ENCODE measurements at regions not wholly inside any gene's neighbourhood (a gene's known extent, or its start where the extent isn't known, plus 50 kb on each side); places are given as distances from the start of the nearest gene placed in this dataset.
"Not testable (repeated sequence)": the region's sequence is repeated elsewhere in the genome, so short reads cannot be mapped to it uniquely, and the experiment has no call there.

GRCh38 chr4:116126794-116127193 is 958.6 kb downstream of the TRAM1L1 start:
- DNase-seq (ENCODE audit: low read depth), result no peak

- DNase-seq (ENCODE audit: low read depth), result peak; percentile 55
These were observed 963.3 kb downstream of the TRAM1L1 start for GRCh38 chr4:116122124-116122523.

GRCh38 chr4:116118221-116118620 is 967.2 kb downstream of the TRAM1L1 start:
- DNase-seq (ENCODE audit: low read depth), result peak; percentile 11

- DNase-seq (ENCODE audit: low read depth), result not testable (repeated sequence)
These were observed 972.5 kb downstream of the TRAM1L1 start for GRCh38 chr4:116112861-116113260.

GRCh38 chr4:116110713-116111112 is 974.7 kb downstream of the TRAM1L1 start:
- DNase-seq (ENCODE audit: low read depth), result no peak

- DNase-seq (ENCODE audit: low read depth), result no peak
These were observed 976.8 kb downstream of the TRAM1L1 start for GRCh38 chr4:116108606-116109005.

GRCh38 chr4:116101321-116101720 is 984.1 kb downstream of the TRAM1L1 start:
- DNase-seq (ENCODE audit: low read depth), result no peak

GRCh38 chr4:116099596-116099995 is 985.8 kb downstream of the TRAM1L1 start:
- DNase-seq (ENCODE audit: low read depth), result no peak

GRCh38 chr4:116097353-116097752 is 983.9 kb upstream of the NDST4 start:
- not testable (repeated sequence) for DNase-seq (ENCODE audit: low read depth)

GRCh38 chr4:116092961-116093360 is 979.5 kb upstream of the NDST4 start:
- DNase-seq (ENCODE audit: low read depth), result no peak

GRCh38 chr4:116088771-116089170 is 975.4 kb upstream of the NDST4 start:
- peak; percentile 2 for DNase-seq (ENCODE audit: low read depth)

GRCh38 chr4:116082808-116083366 is 969.5 kb upstream of the NDST4 start:
- DNase-seq (ENCODE audit: low read depth), result no peak

- DNase-seq (ENCODE audit: low read depth), result no peak
These were observed 959.6 kb upstream of the NDST4 start for GRCh38 chr4:116073051-116073450.

- peak; percentile 21 for DNase-seq (ENCODE audit: low read depth)
These were observed 956.9 kb upstream of the NDST4 start for GRCh38 chr4:116070283-116070682.

GRCh38 chr4:116066711-116067245 is 953.4 kb upstream of the NDST4 start:
- DNase-seq (ENCODE audit: low read depth), result peak; percentile 4

GRCh38 chr4:116064331-116064730 is 950.9 kb upstream of the NDST4 start:
- no peak for DNase-seq (ENCODE audit: low read depth)

GRCh38 chr4:116059361-116059760 is 945.9 kb upstream of the NDST4 start:
- DNase-seq (ENCODE audit: low read depth), result no peak

GRCh38 chr4:116058129-116058528 is 944.7 kb upstream of the NDST4 start:
- DNase-seq (ENCODE audit: low read depth), result no peak

GRCh38 chr4:116055857-116056827 is 942.7 kb upstream of the NDST4 start:
- no peak for DNase-seq (ENCODE audit: low read depth)

- no peak for DNase-seq (ENCODE audit: low read depth)
These were observed 913.9 kb upstream of the NDST4 start for GRCh38 chr4:116027311-116027710.

- DNase-seq (ENCODE audit: low read depth), result no peak
These were observed 911.7 kb upstream of the NDST4 start for GRCh38 chr4:116024954-116025708.

GRCh38 chr4:116023049-116023448 is 909.6 kb upstream of the NDST4 start:
- no peak for DNase-seq (ENCODE audit: low read depth)
